ENCODE measurements at regions not wholly inside any gene's neighbourhood (a gene's known extent, or its start where the extent isn't known, plus 50 kb on each side); places are given as distances from the start of the nearest gene placed in this dataset.

DNA sequence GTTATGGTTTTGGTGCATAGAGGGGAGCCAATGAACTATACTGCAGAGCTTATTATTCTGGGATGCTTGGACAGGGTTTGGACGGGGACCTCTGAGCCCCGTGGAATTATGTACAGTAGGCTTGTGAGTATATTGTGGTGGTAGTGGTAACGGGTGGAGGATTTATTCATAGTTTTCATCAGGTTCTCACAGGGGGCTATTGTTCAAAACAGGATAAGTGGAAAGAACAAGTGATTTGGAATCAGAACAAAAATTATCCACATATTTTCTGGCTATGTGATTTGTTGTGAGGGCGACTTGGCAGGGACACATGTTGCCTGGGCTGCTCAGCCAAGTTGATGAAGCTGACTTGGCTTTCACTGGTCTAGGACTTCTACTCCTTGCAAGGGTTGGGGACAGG lies 64.6 kb upstream of the ELOVL5 start:
- DNase-seq (ENCODE audit: low spot score) = no peak

GRCh38 chr6:53412751-53413150 lies 64.0 kb upstream of the ELOVL5 start:
- DNase-seq (ENCODE audit: low spot score) = no peak

DNA sequence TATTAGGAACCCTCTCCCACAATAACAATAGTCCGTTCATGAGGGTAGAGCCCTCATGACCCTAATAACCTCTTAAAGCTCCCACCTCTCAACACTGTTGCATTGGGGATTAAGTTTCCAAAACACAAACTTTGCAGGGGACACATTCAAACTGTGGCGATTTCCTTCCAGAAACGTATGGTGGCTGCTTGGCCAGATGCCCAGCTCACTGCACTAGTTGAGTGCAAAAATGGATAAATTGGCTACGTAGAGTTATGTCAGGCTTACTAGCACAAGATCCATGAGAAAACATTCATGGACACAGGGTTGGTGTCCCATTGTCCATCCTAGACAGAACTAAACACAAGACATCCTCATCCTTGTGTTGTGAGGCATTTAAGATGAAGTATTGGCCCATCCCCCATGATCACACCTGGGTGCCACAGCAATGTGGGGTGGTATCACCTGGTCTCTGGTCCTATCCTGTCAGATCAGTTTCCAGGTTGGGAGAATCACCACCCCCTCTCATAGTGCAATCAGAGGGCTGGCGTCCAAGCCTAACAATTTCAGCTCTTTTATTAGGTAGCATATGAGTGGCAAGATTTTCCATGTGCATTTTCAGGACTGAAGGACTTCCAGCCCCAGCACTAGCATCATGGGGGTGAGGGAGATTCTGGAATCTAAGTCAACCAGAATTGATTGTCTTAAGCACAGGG lies 63.4 kb upstream of the ELOVL5 start:
- DNase-seq (ENCODE audit: low spot score) = no peak

DNA sequence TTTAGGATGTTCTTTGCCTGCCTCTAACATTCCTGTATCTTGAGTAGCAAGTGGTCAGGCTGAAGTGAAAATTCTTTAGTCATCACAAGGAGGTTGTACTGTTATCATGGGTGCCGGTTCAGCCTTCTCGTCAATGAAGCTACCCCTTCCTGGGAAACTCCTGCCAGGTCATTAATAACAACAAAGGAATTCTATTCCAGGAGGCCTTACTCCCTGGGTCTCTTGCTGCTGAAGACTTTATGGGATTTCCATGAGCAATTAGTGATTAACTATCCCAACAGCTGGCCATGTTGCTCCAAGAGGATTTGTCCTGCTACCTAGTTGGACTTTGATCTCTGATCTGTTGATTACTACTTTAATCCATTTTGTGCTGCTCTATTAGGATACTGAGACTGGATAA lies 62.7 kb upstream of the ELOVL5 start:
- no peak for DNase-seq (ENCODE audit: low spot score)

GRCh38 chr6:53410508-53411258 lies 61.9 kb upstream of the ELOVL5 start:
- DNase-seq (ENCODE audit: low spot score) = peak; percentile 46

- DNase-seq (ENCODE audit: low spot score) = no peak
Measured at GRCh38 chr6:53408826-53409225, 60.1 kb upstream of the ELOVL5 start.

DNA sequence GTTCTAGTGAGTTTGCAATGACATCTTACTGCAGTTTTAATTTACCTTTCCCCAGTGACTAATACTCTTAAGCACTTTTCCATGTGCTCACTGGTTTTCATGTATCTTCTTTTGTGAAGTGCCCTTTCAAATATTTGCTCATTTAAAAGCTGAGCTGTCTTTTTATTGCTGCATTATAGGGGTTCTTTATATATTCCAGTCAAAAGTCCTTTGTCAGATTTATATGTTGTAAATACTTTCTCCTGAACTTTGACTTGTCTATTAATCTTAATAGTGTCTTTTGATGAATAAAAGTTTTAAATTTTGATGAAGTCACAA lies 50.2 kb upstream of the ELOVL5 start:
- DNase-seq (ENCODE audit: low spot score) = no peak

GRCh38 chr6:53398247-53399026 lies 49.7 kb upstream of the ELOVL5 start:
- DNase-seq (ENCODE audit: low spot score) = no peak
